WTC11 (cell line): ENCODE measurements at regions not wholly inside any gene's neighbourhood (a gene's known extent, or its start where the extent isn't known, plus 50 kb on each side); places are given as distances from the start of the nearest gene placed in this dataset.

Source experiments
- ATAC-seq: fragments of 200-7000 bp; cut with Tn5 transposase; 2 replicates; pipeline ENCODE4 v1.10.0; 2021; ENCODE audit warnings: mild to moderate bottlenecking, moderate library complexity
- CTCF ChIA-PET: fragments of 300-600 bp; sonication (Branson Sonifier 250); formaldehyde crosslinking; loops from one replicate; lab custom pipeline; 2021; ENCODE audit warnings: antibody characterized with exemption; lab: Charles Lee
- POLR2A ChIA-PET: fragments of 350-600 bp; sonication (Branson Sonifier 250); formaldehyde crosslinking; loops from one replicate; lab custom pipeline; 2021; ENCODE audit warnings: antibody characterized with exemption; lab: Charles Lee
- DNase-seq: peaks from one replicate; pipeline ENCODE4 v3.0.0; 2021; ENCODE audit warnings: low spot score
- H3K27ac Mint-ChIP-seq: 2 replicates; pipeline ENCODE4 v1.8.0; 2021; ENCODE audit warnings: mixed read lengths
- H3K27me3 Mint-ChIP-seq: 2 replicates; pipeline ENCODE4 v1.8.0; 2021; ENCODE audit warnings: low read depth, mild to moderate bottlenecking, moderate library complexity, mixed read lengths
- H3K36me3 Mint-ChIP-seq: 2 replicates; pipeline ENCODE4 v1.8.0; 2021; ENCODE audit warnings: mixed read lengths
- H3K4me1 Mint-ChIP-seq: 2 replicates; pipeline ENCODE4 v1.8.0; 2022; ENCODE audit warnings: mixed read lengths
- H3K4me3 Mint-ChIP-seq: 2 replicates; pipeline ENCODE4 v1.8.0; 2021; ENCODE audit warnings: mild to moderate bottlenecking, moderate library complexity, mixed read lengths
- H3K9me3 Mint-ChIP-seq: 2 replicates; pipeline ENCODE4 v1.8.0; 2021; ENCODE audit warnings: mixed read lengths
- CDX4 ChIP-seq: fragments of 250-450 bp; sonication (Bioruptor Pico); IDR thresholded peaks from 2 replicates; pipeline ENCODE4 v1.9.0; 2021; ENCODE audit warnings: moderate library complexity, mild to moderate bottlenecking, inconsistent platforms, borderline replicate concordance
- ELF4 ChIP-seq: sonication (generic); formaldehyde crosslinking; IDR thresholded peaks from 2 replicates; pipeline ENCODE4 v1.8.1; 2022; ENCODE audit warnings: low read depth, mild to moderate bottlenecking, moderate library complexity, missing genetic modification reagents
- ESRRA ChIP-seq: sonication (generic); formaldehyde crosslinking; IDR thresholded peaks from 2 replicates; pipeline ENCODE4 v1.8.1; 2022; ENCODE audit warnings: mild to moderate bottlenecking, missing genetic modification reagents, borderline replicate concordance
- ETV6 ChIP-seq: sonication (generic); formaldehyde crosslinking; IDR thresholded peaks from 2 replicates; pipeline ENCODE4 v1.8.1; 2022; ENCODE audit warnings: mild to moderate bottlenecking, missing genetic modification reagents
- GTF2I ChIP-seq: fragments of 250-450 bp; sonication (Bioruptor Pico); conservative IDR thresholded peaks from 2 replicates; pipeline ENCODE4 v1.4.0; 2021; ENCODE audit warnings: mild to moderate bottlenecking
- HMGXB4 ChIP-seq: sonication (generic); formaldehyde crosslinking; IDR thresholded peaks from 2 replicates; pipeline ENCODE4 v1.8.1; 2023; ENCODE audit warnings: mild to moderate bottlenecking, moderate library complexity, missing genetic modification reagents
- KAT7 ChIP-seq: sonication (generic); formaldehyde crosslinking; IDR thresholded peaks from 2 replicates; pipeline ENCODE4 v1.8.1; 2023; ENCODE audit warnings: missing genetic modification reagents, mild to moderate bottlenecking, borderline replicate concordance
- NR3C1 ChIP-seq: sonication (generic); formaldehyde crosslinking; conservative IDR thresholded peaks from 2 replicates; pipeline ENCODE4 v1.8.1; 2023; ENCODE audit warnings: low read depth, mild to moderate bottlenecking, missing genetic modification reagents
- RORB ChIP-seq: fragments of 250-450 bp; sonication (Bioruptor Pico); IDR thresholded peaks from 2 replicates; pipeline ENCODE4 v1.9.0; 2021; ENCODE audit warnings: mild to moderate bottlenecking
- USF2 ChIP-seq: sonication (generic); formaldehyde crosslinking; IDR thresholded peaks from 2 replicates; pipeline ENCODE4 v1.8.1; 2023; ENCODE audit warnings: mild to moderate bottlenecking, missing genetic modification reagents, moderate library complexity
- ZBTB21 ChIP-seq: sonication (generic); formaldehyde crosslinking; IDR thresholded peaks from 2 replicates; pipeline ENCODE4 v1.8.1; 2023; ENCODE audit warnings: mild to moderate bottlenecking, missing genetic modification reagents, borderline replicate concordance
- ZBTB43 ChIP-seq: sonication (generic); formaldehyde crosslinking; IDR thresholded peaks from 2 replicates; pipeline ENCODE4 v1.8.1; 2023; ENCODE audit warnings: mild to moderate bottlenecking, missing genetic modification reagents
- ZMAT4 ChIP-seq: fragments of 250-450 bp; sonication (Bioruptor Pico); IDR thresholded peaks from 2 replicates; pipeline ENCODE4 v1.9.0; 2021; ENCODE audit warnings: mild to moderate bottlenecking
- ZNF671 ChIP-seq: fragments of 250-450 bp; sonication (Bioruptor Pico); IDR thresholded peaks from 2 replicates; pipeline ENCODE4 v1.8.0; 2021; ENCODE audit warnings: mild to moderate bottlenecking
- TF ChIP-seq, protein P1 (sequence below): sonication (generic); formaldehyde crosslinking; IDR thresholded peaks from 2 replicates; pipeline ENCODE4 v1.8.0; 2022; ENCODE audit warnings: missing genetic modification reagents
- TF ChIP-seq, protein P2 (sequence below): sonication (generic); formaldehyde crosslinking; IDR thresholded peaks from 2 replicates; pipeline ENCODE4 v1.8.1; 2022; ENCODE audit warnings: mild to moderate bottlenecking, missing genetic modification reagents, moderate library complexity, borderline replicate concordance

GRCh38 chr9:135309763-135310125 lies 169.8 kb upstream of the PPP1R26 start:
- H3K36me3 Mint-ChIP-seq = peaks cover 15% of the 10 kb centered on the region
- ATAC-seq (no peak), DNase-seq (no peak)
- no peak overlapping the region for H3K4me3 Mint-ChIP-seq
- TF ChIP-seq ELF4 (CRISPR knock-in tag) (no peak), USF2 (CRISPR knock-in tag) (no peak), NR3C1 (CRISPR knock-in tag) (no peak), CDX4 (CRISPR knock-in tag) (no peak), RORB (no peak), ZMAT4 (no peak), HMGXB4 (CRISPR knock-in tag) (no peak), ZBTB21 (CRISPR knock-in tag) (no peak), ZNF671 (CRISPR knock-in tag) (no peak), KAT7 (CRISPR knock-in tag) (no peak), ESRRA (no peak), GTF2I (no peak), ZBTB43 (CRISPR knock-in tag) (no peak)
- TF ChIP-seq, protein P1, sequence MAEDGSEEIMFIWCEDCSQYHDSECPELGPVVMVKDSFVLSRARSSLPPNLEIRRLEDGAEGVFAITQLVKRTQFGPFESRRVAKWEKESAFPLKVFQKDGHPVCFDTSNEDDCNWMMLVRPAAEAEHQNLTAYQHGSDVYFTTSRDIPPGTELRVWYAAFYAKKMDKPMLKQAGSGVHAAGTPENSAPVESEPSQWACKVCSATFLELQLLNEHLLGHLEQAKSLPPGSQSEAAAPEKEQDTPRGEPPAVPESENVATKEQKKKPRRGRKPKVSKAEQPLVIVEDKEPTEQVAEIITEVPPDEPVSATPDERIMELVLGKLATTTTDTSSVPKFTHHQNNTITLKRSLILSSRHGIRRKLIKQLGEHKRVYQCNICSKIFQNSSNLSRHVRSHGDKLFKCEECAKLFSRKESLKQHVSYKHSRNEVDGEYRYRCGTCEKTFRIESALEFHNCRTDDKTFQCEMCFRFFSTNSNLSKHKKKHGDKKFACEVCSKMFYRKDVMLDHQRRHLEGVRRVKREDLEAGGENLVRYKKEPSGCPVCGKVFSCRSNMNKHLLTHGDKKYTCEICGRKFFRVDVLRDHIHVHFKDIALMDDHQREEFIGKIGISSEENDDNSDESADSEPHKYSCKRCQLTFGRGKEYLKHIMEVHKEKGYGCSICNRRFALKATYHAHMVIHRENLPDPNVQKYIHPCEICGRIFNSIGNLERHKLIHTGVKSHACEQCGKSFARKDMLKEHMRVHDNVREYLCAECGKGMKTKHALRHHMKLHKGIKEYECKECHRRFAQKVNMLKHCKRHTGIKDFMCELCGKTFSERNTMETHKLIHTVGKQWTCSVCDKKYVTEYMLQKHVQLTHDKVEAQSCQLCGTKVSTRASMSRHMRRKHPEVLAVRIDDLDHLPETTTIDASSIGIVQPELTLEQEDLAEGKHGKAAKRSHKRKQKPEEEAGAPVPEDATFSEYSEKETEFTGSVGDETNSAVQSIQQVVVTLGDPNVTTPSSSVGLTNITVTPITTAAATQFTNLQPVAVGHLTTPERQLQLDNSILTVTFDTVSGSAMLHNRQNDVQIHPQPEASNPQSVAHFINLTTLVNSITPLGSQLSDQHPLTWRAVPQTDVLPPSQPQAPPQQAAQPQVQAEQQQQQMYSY = no peak
- TF ChIP-seq, protein P2, sequence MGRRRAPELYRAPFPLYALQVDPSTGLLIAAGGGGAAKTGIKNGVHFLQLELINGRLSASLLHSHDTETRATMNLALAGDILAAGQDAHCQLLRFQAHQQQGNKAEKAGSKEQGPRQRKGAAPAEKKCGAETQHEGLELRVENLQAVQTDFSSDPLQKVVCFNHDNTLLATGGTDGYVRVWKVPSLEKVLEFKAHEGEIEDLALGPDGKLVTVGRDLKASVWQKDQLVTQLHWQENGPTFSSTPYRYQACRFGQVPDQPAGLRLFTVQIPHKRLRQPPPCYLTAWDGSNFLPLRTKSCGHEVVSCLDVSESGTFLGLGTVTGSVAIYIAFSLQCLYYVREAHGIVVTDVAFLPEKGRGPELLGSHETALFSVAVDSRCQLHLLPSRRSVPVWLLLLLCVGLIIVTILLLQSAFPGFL (CRISPR knock-in tag) = no peak
- H3K27me3 Mint-ChIP-seq = peaks cover 6% of the 10 kb centered on the region; the same call in 1 of the 2 replicates
- H3K27ac Mint-ChIP-seq = no peak overlapping the region
- CTCF ChIA-PET = interaction anchor here (1.2 kb wide), 1 partner anchor 153 kb away, joined by 3 read pairs; no protein-coding TSS in a partner anchor
- H3K9me3 Mint-ChIP-seq = peaks cover 27% of the 10 kb centered on the region
- POLR2A ChIA-PET = no interaction called here
- no peaks in the 10 kb centered on the region; the same call in 1 of the 2 replicates for H3K4me1 Mint-ChIP-seq

GRCh38 chr9:135310134-135310533 lies 169.4 kb upstream of the PPP1R26 start:
- CTCF ChIA-PET = no interaction called here
- H3K27ac Mint-ChIP-seq = no peak overlapping the region
- TF ChIP-seq ZBTB21 (CRISPR knock-in tag) (no peak), ETV6 (CRISPR knock-in tag) (no peak)
- H3K9me3 Mint-ChIP-seq = peaks cover 26% of the 10 kb centered on the region
- POLR2A ChIA-PET = no interaction called here
- H3K27me3 Mint-ChIP-seq = peaks cover 6% of the 10 kb centered on the region; the same call in 1 of the 2 replicates
- DNase-seq (no peak), ATAC-seq (no peak)
- no peaks in the 10 kb centered on the region; the same call in 1 of the 2 replicates for H3K4me1 Mint-ChIP-seq
- H3K4me3 Mint-ChIP-seq = no peak overlapping the region
- H3K36me3 Mint-ChIP-seq = peaks cover 15% of the 10 kb centered on the region
